ENCODE measurements at regions not wholly inside any gene's neighbourhood (a gene's known extent, or its start where the extent isn't known, plus 50 kb on each side); places are given as distances from the start of the nearest gene placed in this dataset.

DNA sequence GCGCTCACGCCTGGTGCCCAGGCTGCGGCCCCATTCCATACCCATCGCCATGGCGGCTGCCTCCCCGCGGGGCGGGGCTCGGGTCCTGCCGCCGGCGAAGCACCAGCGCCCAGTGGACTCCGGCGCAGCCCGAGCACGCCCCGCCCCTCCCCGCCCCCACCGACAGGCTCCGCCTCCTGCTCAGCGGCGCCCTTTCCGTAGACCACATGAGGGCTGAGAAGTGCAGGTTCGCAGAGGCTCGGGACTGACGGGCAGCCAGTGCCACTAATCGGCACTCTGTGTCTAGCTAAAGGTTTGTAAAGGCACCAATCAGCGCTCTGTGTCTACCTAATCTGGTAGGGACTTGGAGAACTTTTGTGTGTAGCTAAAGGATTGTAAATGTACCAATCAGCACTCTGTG is 352.2 kb upstream of the AMELY start:
- TF ChIP-seq EZH2 (IDR thresholded peaks at IDR 0.05; ENCODE audit: insufficient read depth, poor library complexity, severe bottlenecking): no peak
- no peak for TF ChIP-seq EZH2phosphoT487 (IDR thresholded peaks at IDR 0.05; ENCODE audit: insufficient read depth, low read depth)
